Stimulated activated effector memory CD8-positive, alpha-beta T cell treated with anti-CD3 and anti-CD28 coated beads, Interleukin-12 subunit alpha, Interleukin-12 subunit beta, amount 100 ng/mL, for 72 hours (primary cell): ENCODE measurements at regions not wholly inside any gene's neighbourhood (a gene's known extent, or its start where the extent isn't known, plus 50 kb on each side); places are given as distances from the start of the nearest gene placed in this dataset.

ENCODE experiments used
- ATAC-seq: fragments of 150-1000 bp; cut with Tn5 transposase; 2 replicates; pipeline ENCODE4 v1.10.0; 2021
- DNase-seq, 2 donors: peaks; one replicate each; pipeline ENCODE4 v3.0.0; 2021 to 2022; ENCODE audit warnings: low spot score in 2 of 2
- H3K27ac Mint-ChIP-seq: one replicate; pipeline ENCODE4 v1.8.0; 2022; ENCODE audit warnings: mild to moderate bottlenecking, mixed read lengths
- H3K36me3 Mint-ChIP-seq: one replicate; pipeline ENCODE4 v1.8.0; 2022; ENCODE audit warnings: mild to moderate bottlenecking, mixed read lengths
- H3K4me1 Mint-ChIP-seq: one replicate; pipeline ENCODE4 v1.8.0; 2022; ENCODE audit warnings: mixed read lengths
- H3K4me3 Mint-ChIP-seq: one replicate; pipeline ENCODE4 v1.8.0; 2022; ENCODE audit warnings: mild to moderate bottlenecking, mixed read lengths
- H3K9me3 Mint-ChIP-seq: one replicate; pipeline ENCODE4 v1.8.0; 2022; ENCODE audit warnings: mixed read lengths

- Mint-ChIP-seq H3K4me1 (no peaks in the 10 kb centered on the region), H3K4me3 (no peak overlapping the region), H3K36me3 (no peaks in the 10 kb centered on the region), H3K9me3 (no peaks in the 10 kb centered on the region), H3K27ac (no peak overlapping the region)
- peak; percentile 94 for ATAC-seq
- DNase-seq, result peak; percentile 37 to 76
Observed at GRCh38 chr2:174697255-174697654, 67.0 kb downstream of the CHRNA1 start.

GRCh38 chr2:174694920-174695319, 69.4 kb downstream of the CHRNA1 start:
- H3K36me3 Mint-ChIP-seq, result no peaks in the 10 kb centered on the region
- no peak overlapping the region for H3K27ac Mint-ChIP-seq
- DNase-seq, result no peak
- H3K9me3 Mint-ChIP-seq, result no peaks in the 10 kb centered on the region
- ATAC-seq, result no peak
- H3K4me3 Mint-ChIP-seq, result no peak overlapping the region
- no peaks in the 10 kb centered on the region for H3K4me1 Mint-ChIP-seq

GRCh38 chr2:174694196-174694878, 69.9 kb downstream of the CHRNA1 start:
- Mint-ChIP-seq H3K27ac (no peak overlapping the region), H3K4me1 (no peaks in the 10 kb centered on the region), H3K9me3 (no peaks in the 10 kb centered on the region), H3K36me3 (no peaks in the 10 kb centered on the region), H3K4me3 (no peak overlapping the region)
- ATAC-seq, result no peak
- no peak for DNase-seq

DNA sequence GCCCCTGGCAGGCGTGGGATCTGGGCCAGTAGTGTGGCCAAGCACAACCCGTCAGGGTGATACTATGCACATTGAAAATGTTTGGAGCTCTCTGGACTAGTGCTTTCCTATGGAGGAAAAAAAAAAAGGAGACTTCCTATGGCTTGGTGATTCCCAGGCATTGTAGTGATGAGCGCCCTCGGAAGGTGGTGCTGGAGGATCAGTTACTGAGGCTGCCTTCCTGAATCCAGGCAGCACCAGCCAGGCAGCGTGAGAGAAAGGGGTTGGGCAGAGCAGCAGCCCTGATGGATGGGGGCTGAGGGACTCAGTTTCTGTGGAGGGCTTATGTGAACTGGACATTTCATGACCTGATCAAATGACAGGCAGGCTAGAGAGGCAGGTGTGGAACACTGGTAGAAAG, 70.9 kb downstream of the CHRNA1 start:
- H3K9me3 Mint-ChIP-seq, result no peaks in the 10 kb centered on the region
- no peak for ATAC-seq
- H3K36me3 Mint-ChIP-seq, result no peaks in the 10 kb centered on the region

DNA sequence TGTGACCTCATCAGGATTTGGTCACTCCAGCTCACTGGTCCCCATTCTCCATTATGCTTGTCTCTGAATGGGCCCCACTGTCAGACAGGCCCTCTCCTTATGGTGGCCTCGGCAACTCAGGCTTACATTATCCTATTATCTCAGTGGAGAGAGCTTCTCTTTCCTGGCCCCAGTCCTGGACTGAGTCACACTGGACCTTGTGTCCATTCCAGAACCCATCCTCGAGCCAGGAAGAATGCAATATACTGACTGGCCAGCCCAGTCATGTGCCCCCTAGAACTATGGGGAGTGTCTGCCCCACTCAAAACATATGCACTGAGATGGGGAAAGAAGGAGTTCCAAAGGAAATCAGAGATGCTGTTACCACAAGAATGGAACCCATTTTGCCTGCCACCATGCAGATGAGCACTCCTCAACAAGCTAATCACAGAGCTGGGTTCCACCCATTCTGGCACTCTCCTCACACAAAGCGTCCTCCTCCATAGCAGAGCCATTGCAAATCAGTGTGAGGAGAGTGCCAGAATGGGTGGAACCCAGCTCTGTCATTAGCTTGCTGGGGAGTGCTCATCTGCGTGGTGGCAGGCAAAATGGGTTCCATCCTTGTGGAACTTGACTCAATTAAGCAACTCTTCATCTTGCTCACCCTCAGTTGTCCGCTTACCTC, 71.9 kb downstream of the CHRNA1 start:
- Mint-ChIP-seq H3K4me1 (peaks cover 9% of the 10 kb centered on the region), H3K9me3 (no peaks in the 10 kb centered on the region), H3K4me3 (no peak overlapping the region), H3K36me3 (no peaks in the 10 kb centered on the region), H3K27ac (no peak overlapping the region)
- DNase-seq (no peak), ATAC-seq (no peak)

More for the DNA sequence above, 70.9 kb downstream of the CHRNA1 start:
- H3K27ac Mint-ChIP-seq, result no peak overlapping the region
- no peak overlapping the region for H3K4me3 Mint-ChIP-seq
- DNase-seq, result no peak
- peaks cover 1% of the 10 kb centered on the region for H3K4me1 Mint-ChIP-seq

DNA sequence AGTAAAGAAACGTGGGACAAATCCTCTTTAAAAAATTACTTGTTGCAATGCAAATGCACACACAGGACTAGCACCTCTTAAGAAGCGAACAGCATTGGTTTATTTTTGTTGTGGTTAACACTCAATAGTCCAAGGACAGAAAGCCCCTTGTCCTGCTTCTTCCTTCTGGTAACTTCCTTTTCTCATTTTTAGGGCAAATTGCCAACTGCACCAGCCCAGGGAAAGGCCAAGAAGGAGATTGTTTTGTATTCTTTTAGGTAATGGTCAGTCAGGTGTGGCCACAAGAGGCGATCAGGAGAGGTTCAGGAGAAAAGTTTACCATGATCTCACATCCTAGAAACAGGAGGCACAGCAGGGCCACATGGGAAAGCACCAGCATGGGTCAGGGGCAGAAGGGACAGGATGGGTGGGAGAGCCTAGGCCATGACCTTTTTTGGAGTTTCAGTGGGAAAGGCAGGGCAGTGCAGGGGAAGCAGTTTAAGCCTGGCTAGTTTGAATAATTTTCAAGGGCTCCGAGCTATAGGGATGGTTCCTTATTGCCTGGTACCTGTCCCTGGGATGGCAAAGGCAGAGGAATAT, 73.0 kb downstream of the CHRNA1 start:
- ATAC-seq, result no peak
- Mint-ChIP-seq H3K36me3 (no peaks in the 10 kb centered on the region), H3K4me1 (peaks cover 16% of the 10 kb centered on the region), H3K27ac (no peak overlapping the region), H3K9me3 (no peaks in the 10 kb centered on the region), H3K4me3 (no peak overlapping the region)
- DNase-seq, result no peak

DNA sequence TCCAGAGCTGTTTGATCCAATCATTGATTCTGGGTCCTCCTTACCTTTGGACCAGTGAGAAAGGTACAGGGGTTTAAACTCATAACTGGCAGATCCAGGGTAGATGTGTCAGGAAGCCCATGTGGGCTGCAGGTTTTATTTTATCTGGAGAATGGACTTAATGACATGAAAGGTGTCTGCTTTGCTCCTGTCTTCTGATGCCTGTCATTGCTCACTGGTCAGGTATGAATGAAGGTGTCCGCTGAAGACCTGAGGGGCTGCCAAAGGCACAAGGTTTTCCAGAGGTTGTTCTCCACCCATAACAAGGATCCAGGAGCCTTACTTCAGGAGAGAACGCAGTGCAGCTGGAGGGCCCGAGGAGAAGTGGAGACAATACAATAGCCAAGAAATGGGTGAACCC, 74.2 kb downstream of the CHRNA1 start:
- no peak for DNase-seq
- Mint-ChIP-seq H3K36me3 (no peaks in the 10 kb centered on the region), H3K27ac (no peak overlapping the region), H3K4me3 (no peak overlapping the region), H3K9me3 (no peaks in the 10 kb centered on the region), H3K4me1 (peaks cover 21% of the 10 kb centered on the region)
- no peak for ATAC-seq

DNA sequence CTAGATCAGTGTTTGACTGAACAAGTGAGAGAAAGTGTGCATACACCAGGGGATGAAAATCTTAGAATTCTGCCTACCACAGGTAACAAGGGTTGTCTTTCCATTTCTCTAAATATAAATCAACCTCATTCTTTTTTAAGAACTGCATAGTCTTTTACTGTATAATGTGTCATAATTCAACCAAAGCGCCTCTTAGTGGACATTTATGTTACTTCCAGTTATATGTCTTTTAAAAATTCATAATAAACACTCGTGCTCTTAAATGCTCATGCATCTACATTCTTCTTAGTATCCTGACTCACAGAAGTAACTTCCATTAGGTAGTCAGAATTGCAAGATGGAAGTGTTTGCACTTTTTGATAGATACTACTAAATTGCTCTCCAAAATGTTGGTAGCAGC, 76.2 kb downstream of the CHRNA1 start:
- H3K9me3 Mint-ChIP-seq, result no peaks in the 10 kb centered on the region
- H3K27ac Mint-ChIP-seq, result no peak overlapping the region
- H3K4me3 Mint-ChIP-seq, result no peak overlapping the region
- peak; percentile 52 for ATAC-seq
- peaks cover 6% of the 10 kb centered on the region for H3K36me3 Mint-ChIP-seq
- peaks cover 35% of the 10 kb centered on the region for H3K4me1 Mint-ChIP-seq
- DNase-seq, result no peak

- DNase-seq, result no peak
- H3K27ac Mint-ChIP-seq, result no peak overlapping the region
- H3K4me3 Mint-ChIP-seq, result no peak overlapping the region
- peak; percentile 49 for ATAC-seq
- H3K9me3 Mint-ChIP-seq, result no peaks in the 10 kb centered on the region
- H3K36me3 Mint-ChIP-seq, result peaks cover 6% of the 10 kb centered on the region
- peaks cover 41% of the 10 kb centered on the region for H3K4me1 Mint-ChIP-seq
Observed at GRCh38 chr2:174686430-174686829, 77.8 kb downstream of the CHRNA1 start.

DNA sequence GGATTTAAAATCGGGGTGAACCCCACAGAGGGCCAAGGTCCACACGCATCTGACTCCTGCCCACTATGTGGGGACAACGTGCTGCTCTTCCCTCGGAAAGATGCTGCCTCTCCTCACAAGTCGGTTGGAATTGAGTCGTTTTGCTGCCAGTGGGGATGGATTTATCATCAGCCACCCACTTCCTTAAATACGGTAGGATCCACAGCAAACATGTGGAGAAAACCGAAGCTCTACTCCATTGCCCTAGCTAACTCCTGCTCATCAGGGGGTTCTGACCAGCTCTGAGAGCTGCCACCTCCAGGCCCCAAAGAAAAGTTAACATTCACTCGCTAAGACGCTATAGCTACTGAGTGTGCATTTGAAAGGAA, 80.9 kb downstream of the CHRNA1 start:
- peaks cover 68% of the 10 kb centered on the region for H3K4me1 Mint-ChIP-seq
- H3K36me3 Mint-ChIP-seq, result peaks cover 6% of the 10 kb centered on the region
- H3K27ac Mint-ChIP-seq, result peak overlapping the region; percentile 93
- no peaks in the 10 kb centered on the region for H3K9me3 Mint-ChIP-seq
- peak overlapping the region; percentile 81 for H3K4me3 Mint-ChIP-seq
- no peak for ATAC-seq
- DNase-seq, result no peak

DNA sequence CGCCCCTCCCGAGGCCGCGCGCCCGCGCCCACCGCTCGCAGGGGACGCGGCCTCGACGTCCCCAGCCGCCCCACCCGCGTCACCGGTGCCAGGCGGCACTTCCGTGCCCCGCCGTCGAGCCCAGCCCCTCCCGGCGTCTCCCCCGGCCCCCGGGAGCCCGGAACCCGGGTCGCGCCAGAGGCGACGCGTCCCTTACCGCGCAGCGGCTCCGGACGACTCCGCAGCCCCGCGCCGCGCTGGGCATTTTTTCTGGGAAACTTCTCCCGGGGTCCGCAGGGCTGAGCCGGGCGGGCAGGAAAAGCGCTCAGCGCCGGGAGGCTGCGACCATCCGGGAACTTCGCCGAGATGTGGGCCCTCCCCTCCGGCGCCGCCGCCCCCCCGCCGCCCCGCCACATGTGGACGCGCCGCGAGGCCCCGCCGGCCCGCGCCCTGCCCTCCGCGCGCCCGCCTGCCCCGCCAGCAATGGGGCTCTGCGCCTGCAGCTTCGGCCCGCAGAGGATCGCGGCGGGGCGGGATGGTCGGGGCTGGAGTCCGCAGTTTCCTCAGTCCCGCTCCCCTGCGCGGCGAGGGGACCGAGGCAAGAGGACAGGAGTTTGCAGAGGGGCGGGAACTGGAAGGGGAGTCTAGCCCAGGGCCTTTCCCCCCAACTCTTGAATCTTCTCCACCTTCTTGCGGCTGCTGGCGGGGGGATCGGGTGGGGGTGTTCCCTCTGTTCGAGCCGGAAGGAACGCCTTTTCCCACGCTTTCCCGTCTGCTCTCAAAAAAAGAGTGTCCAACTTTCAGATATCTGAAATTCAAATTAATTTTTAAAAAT, 81.5 kb downstream of the CHRNA1 start:
- no peaks in the 10 kb centered on the region for H3K9me3 Mint-ChIP-seq
- H3K4me3 Mint-ChIP-seq, result peak overlapping the region; percentile 81
- peaks cover 68% of the 10 kb centered on the region for H3K4me1 Mint-ChIP-seq
- DNase-seq, result peak; percentile 58 to 82
- peak; percentile 84 for ATAC-seq
- peaks cover 6% of the 10 kb centered on the region for H3K36me3 Mint-ChIP-seq
- H3K27ac Mint-ChIP-seq, result peak overlapping the region; percentile 93

DNA sequence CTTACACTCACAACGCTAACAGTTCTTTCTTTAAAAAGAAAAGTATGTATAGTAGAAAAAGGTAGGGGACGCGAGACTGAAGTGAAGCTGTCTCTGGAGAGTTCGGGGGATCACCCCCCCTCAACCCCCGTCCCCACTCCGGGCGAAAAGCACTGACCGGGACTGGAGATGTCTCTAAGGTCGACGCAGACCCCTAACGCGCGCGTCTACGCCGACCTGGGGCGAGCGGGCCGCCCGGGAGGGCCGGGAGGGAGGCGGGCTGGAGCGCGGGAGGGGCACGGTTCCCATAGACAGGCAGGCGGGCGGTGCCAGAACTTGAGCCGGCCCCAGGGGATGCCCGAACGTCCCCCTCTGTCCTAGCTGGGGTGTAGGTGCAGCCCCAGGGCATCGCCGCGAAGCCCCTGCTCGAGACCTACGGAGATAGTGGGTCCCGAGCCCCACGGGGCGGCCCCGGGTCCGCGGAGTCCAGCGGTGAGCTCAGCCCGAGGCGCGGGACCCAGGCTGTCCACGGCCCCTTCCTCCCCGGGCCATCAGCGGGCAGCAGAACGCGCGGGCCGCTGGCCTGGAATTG, 82.2 kb downstream of the CHRNA1 start:
- Mint-ChIP-seq H3K9me3 (no peaks in the 10 kb centered on the region), H3K4me1 (peaks cover 73% of the 10 kb centered on the region), H3K4me3 (peak overlapping the region; percentile 81), H3K27ac (peak overlapping the region; percentile 77), H3K36me3 (peaks cover 6% of the 10 kb centered on the region)
- ATAC-seq (peak; percentile 68), DNase-seq (peak; percentile 36 to 77)

- ATAC-seq, result no peak
- H3K9me3 Mint-ChIP-seq, result no peaks in the 10 kb centered on the region
- H3K4me3 Mint-ChIP-seq, result peak overlapping the region; percentile 81
- H3K4me1 Mint-ChIP-seq, result peaks cover 70% of the 10 kb centered on the region
- H3K36me3 Mint-ChIP-seq, result peaks cover 12% of the 10 kb centered on the region
- DNase-seq, result no peak
- peak overlapping the region; percentile 77 for H3K27ac Mint-ChIP-seq
Observed at GRCh38 chr2:174681099-174682006, 82.9 kb downstream of the CHRNA1 start.

GRCh38 chr2:174680221-174680620, 82.6 kb upstream of the WIPF1 start:
- Mint-ChIP-seq H3K9me3 (no peaks in the 10 kb centered on the region), H3K4me1 (peaks cover 68% of the 10 kb centered on the region), H3K27ac (peak overlapping the region; percentile 77), H3K4me3 (peak overlapping the region; percentile 81), H3K36me3 (peaks cover 24% of the 10 kb centered on the region)
- no peak for ATAC-seq
- DNase-seq, result no peak
